SK-N-SH (cell line): ENCODE measurements at regions not wholly inside any gene's neighbourhood (a gene's known extent, or its start where the extent isn't known, plus 50 kb on each side); places are given as distances from the start of the nearest gene placed in this dataset.

ENCODE experiments used
- CHD2 ChIP-seq: fragments of 150-350 bp; IDR thresholded peaks from 2 replicates; pipeline ENCODE4 v1.6.1; 2018; ENCODE audit warnings: low read length; ENCODE audit not compliant: partially characterized antibody
- EP300 ChIP-seq, 2 experiments: IDR thresholded peaks; 2 replicates each; pipeline versions ENCODE4 v1.4.0 to v1.6.1; 2012; ENCODE audit warnings: borderline replicate concordance in 1 of 2, low read depth in 1 of 2, low read length in 1 of 2
- MXI1 ChIP-seq: IDR thresholded peaks from 2 replicates; pipeline ENCODE4 v1.6.1; 2012; ENCODE audit warnings: mild to moderate bottlenecking, low read depth, low read length, improper control_type of control experiment
- NFIC ChIP-seq: IDR thresholded peaks from 2 replicates; pipeline ENCODE4 v1.4.0; 2012; ENCODE audit warnings: borderline replicate concordance
- NRF1 ChIP-seq: IDR thresholded peaks from 2 replicates; pipeline ENCODE4 v1.6.1; 2012; ENCODE audit warnings: low read depth, mild to moderate bottlenecking, low read length
- POLR2AphosphoS5 ChIP-seq: IDR thresholded peaks from 2 replicates; pipeline ENCODE4 v1.6.1; 2012; ENCODE audit warnings: low read depth, low read length
- RAD21 ChIP-seq: IDR thresholded peaks from 2 replicates; pipeline ENCODE4 v1.6.1; 2012; ENCODE audit warnings: mild to moderate bottlenecking, low read length
- RXRA ChIP-seq: IDR thresholded peaks from 2 replicates; pipeline ENCODE4 v1.4.0; 2012; ENCODE audit warnings: low read depth, mild to moderate bottlenecking, borderline replicate concordance
- SMC3 ChIP-seq: IDR thresholded peaks from 2 replicates; pipeline ENCODE4 v1.6.1; 2012; ENCODE audit warnings: low read depth, low read length, improper control_type of control experiment
- TF ChIP-seq, protein P1 (sequence below): fragments of 150-350 bp; IDR thresholded peaks from 2 replicates; pipeline ENCODE4 v1.6.1; 2016; ENCODE audit warnings: mild to moderate bottlenecking, low read depth, low read length
- TF ChIP-seq, protein P2 (sequence below): fragments of 200-600 bp; sonication (generic); IDR thresholded peaks from 2 replicates; pipeline ENCODE4 v1.6.1; 2017; ENCODE audit warnings: antibody characterized with exemption, mild to moderate bottlenecking, moderate library complexity

DNA sequence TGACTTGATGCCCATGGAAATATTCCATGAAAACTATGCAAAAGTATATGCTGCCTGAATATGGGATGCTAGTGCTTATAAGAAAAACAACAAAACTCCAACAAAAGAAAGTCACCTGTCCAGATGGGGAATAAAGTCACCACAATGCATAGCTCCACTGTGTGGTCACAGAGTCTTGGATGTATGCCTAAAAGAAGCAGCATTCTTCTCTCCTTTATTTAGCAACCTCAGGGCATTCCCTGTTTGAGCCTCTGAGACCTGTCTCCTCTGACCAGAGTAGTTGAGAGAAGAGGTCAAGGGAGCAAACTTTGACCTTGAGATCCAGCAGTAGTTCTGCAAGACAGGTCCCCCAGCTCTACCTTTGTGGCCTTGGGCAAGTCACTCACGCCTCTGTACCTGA lies 287.5 kb downstream of the MED10 start:
- TF ChIP-seq NRF1: no peak
- no peak for TF ChIP-seq RXRA
- TF ChIP-seq, protein P1, sequence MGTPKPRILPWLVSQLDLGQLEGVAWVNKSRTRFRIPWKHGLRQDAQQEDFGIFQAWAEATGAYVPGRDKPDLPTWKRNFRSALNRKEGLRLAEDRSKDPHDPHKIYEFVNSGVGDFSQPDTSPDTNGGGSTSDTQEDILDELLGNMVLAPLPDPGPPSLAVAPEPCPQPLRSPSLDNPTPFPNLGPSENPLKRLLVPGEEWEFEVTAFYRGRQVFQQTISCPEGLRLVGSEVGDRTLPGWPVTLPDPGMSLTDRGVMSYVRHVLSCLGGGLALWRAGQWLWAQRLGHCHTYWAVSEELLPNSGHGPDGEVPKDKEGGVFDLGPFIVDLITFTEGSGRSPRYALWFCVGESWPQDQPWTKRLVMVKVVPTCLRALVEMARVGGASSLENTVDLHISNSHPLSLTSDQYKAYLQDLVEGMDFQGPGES: no peak
- TF ChIP-seq, protein P2, sequence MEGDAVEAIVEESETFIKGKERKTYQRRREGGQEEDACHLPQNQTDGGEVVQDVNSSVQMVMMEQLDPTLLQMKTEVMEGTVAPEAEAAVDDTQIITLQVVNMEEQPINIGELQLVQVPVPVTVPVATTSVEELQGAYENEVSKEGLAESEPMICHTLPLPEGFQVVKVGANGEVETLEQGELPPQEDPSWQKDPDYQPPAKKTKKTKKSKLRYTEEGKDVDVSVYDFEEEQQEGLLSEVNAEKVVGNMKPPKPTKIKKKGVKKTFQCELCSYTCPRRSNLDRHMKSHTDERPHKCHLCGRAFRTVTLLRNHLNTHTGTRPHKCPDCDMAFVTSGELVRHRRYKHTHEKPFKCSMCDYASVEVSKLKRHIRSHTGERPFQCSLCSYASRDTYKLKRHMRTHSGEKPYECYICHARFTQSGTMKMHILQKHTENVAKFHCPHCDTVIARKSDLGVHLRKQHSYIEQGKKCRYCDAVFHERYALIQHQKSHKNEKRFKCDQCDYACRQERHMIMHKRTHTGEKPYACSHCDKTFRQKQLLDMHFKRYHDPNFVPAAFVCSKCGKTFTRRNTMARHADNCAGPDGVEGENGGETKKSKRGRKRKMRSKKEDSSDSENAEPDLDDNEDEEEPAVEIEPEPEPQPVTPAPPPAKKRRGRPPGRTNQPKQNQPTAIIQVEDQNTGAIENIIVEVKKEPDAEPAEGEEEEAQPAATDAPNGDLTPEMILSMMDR: no peak
- TF ChIP-seq EP300 (IDR thresholded peaks at IDR 0.05; ENCODE audit: borderline replicate concordance in 1 of 2, low read depth in 1 of 2, low read length in 1 of 2): no peak
- no peak for TF ChIP-seq SMC3
- TF ChIP-seq POLR2AphosphoS5: no peak
- TF ChIP-seq RAD21: no peak
- TF ChIP-seq NFIC: no peak
- no peak for TF ChIP-seq MXI1
- no peak for TF ChIP-seq CHD2
